Inflammatory macrophage treated with lipopolysaccharide for 4 hours (primary cell): ENCODE measurements at regions not wholly inside any gene's neighbourhood (a gene's known extent, or its start where the extent isn't known, plus 50 kb on each side); places are given as distances from the start of the nearest gene placed in this dataset.

ENCODE experiments used
- DNase-seq: peaks from one replicate; pipeline ENCODE4 v3.0.0-alpha.2; 2020

- no peak for DNase-seq
Measured at GRCh38 chr4:180641495-180641894, 1601.7 kb upstream of the TENM3 start.

GRCh38 chr4:180642732-180643131 is 1600.5 kb upstream of the TENM3 start:
- DNase-seq, result no peak

- no peak for DNase-seq
Measured at GRCh38 chr4:180650273-180650672, 1592.9 kb upstream of the TENM3 start.

GRCh38 chr4:180652533-180652932 is 1590.7 kb upstream of the TENM3 start:
- no peak for DNase-seq

- no peak for DNase-seq
Measured at GRCh38 chr4:180655886-180656285, 1587.3 kb upstream of the TENM3 start.

GRCh38 chr4:180657881-180658280 is 1585.3 kb upstream of the TENM3 start:
- DNase-seq, result no peak

GRCh38 chr4:180664766-180665368 is 1578.3 kb upstream of the TENM3 start:
- DNase-seq, result peak; percentile 75

GRCh38 chr4:180665481-180665880 is 1577.7 kb upstream of the TENM3 start:
- DNase-seq, result no peak

- peak; percentile 39 for DNase-seq
Measured at GRCh38 chr4:180665994-180666824, 1577.0 kb upstream of the TENM3 start.

GRCh38 chr4:180668732-180669131 is 1574.5 kb upstream of the TENM3 start:
- no peak for DNase-seq

- DNase-seq, result no peak
Measured at GRCh38 chr4:180669680-180670079, 1573.5 kb upstream of the TENM3 start.

GRCh38 chr4:180674619-180675358 is 1568.4 kb upstream of the TENM3 start:
- DNase-seq, result no peak

- DNase-seq, result no peak
Measured at GRCh38 chr4:180675359-180675650, 1567.9 kb upstream of the TENM3 start.

- DNase-seq, result no peak
Measured at GRCh38 chr4:180680305-180680704, 1562.9 kb upstream of the TENM3 start.

- no peak for DNase-seq
Measured at GRCh38 chr4:180682776-180683175, 1560.4 kb upstream of the TENM3 start.

- DNase-seq, result no peak
Measured at GRCh38 chr4:180683186-180683585, 1560.0 kb upstream of the TENM3 start.

- DNase-seq, result no peak
Measured at GRCh38 chr4:180688480-180688879, 1554.7 kb upstream of the TENM3 start.

- no peak for DNase-seq
Measured at GRCh38 chr4:180694875-180695274, 1548.3 kb upstream of the TENM3 start.

GRCh38 chr4:180695851-180696250 is 1547.4 kb upstream of the TENM3 start:
- DNase-seq, result no peak

- DNase-seq, result no peak
Measured at GRCh38 chr4:180696460-180697092, 1546.6 kb upstream of the TENM3 start.

- no peak for DNase-seq
Measured at GRCh38 chr4:180698550-180699195, 1544.5 kb upstream of the TENM3 start.

GRCh38 chr4:180706766-180707165 is 1536.4 kb upstream of the TENM3 start:
- DNase-seq, result no peak
